ENCODE measurements at regions not wholly inside any gene's neighbourhood (a gene's known extent, or its start where the extent isn't known, plus 50 kb on each side); places are given as distances from the start of the nearest gene placed in this dataset.

- TF ChIP-seq EZH2 (IDR thresholded peaks at IDR 0.05; ENCODE audit: borderline replicate concordance, low read depth, low read length, poor library complexity, severe bottlenecking) (no peak), CTCF (conservative IDR thresholded peaks at IDR 0.05; ENCODE audit: low read depth, low read length) (no peak)
Observed at GRCh38 chr7:86968618-86969017, 90.8 kb downstream of the ELAPOR2 start.

Data from A673 (cell line).